NCI-H2029 treated with DMSO at 0.1 percent for 48 hours (cell line): ENCODE measurements at regions not wholly inside any gene's neighbourhood (a gene's known extent, or its start where the extent isn't known, plus 50 kb on each side); places are given as distances from the start of the nearest gene placed in this dataset.

ENCODE experiments used
- DNase-seq: peaks from one replicate; lab custom pipeline; 2025; lab: John Stamatoyannopoulos, UW

DNA sequence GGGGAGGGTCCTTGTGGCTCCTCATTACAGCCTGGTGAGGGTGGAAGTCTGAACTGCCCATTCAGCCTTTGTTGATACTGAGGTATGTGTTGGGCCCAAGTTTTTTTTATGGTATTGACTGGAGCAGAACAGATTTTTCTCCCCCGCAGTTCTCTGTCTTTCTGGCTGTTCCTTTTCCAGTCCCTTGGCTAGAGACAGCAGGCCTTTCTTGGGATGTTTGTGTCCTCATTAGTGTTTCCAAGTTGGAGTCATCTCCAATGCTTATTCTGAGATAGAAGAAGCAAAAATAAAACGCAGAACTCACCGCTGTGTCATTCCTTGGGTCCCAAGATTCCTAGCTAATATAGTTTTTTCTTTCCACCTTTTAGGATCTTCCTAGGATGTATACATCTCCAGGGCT is 193.3 kb downstream of the RAMP3 start:
- no peak for DNase-seq

DNA sequence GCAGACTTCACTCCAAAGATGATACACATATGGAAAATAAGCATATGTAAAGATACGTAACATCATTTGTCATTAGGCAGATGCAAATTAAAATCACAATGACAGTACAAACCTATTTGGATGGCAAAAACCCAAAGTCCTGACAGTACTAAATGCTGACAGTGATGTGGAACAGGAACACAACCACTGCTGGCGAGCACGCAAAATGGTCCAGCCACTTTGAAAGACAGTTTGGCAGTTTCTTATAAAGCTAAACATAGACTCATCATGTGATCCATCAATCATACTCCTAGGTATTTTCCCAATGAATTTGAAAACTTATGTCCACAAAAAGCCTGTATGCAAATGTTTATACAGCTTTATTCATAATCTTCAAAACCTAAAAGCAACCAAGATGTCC is 200.7 kb downstream of the RAMP3 start:
- DNase-seq, result no peak

DNA sequence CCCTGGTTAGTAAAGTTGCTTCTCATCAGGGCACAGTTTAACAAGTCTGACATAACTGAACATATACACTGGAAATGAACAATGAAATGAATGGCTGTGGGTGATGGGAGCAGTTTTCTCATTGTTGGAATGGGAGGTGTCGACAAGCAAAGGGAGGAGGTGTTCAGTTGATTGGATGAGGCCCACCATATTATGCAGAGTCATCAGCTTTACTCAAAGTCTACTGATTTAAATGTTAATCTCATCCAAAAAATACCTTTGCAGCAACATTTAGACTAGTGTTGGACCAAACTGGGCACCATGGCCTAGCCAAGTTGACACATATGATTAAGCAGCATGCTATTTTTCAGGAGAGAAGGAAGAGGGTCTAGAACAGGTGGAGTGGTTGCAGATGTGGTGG is 201.7 kb downstream of the RAMP3 start:
- no peak for DNase-seq

DNA sequence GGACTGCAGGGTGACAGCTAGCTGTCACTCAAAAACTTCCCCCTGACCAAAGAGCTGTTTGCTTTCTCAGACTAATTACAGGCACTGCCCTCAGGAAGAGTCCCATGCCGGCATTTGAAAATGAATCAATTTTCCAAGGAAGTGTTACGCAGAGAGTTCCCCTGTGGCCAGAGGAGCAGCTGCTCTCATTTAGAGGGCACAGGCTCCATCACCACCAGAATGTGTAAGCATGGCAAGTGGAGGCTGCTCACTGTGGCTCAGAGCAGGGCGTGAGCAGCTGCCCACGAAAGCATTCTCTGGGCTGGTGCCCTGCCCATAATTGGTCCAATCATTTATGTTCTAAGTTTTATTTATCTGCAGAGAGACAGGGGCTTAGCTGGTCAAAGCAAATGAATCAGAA is 202.2 kb downstream of the RAMP3 start:
- no peak for DNase-seq

DNA sequence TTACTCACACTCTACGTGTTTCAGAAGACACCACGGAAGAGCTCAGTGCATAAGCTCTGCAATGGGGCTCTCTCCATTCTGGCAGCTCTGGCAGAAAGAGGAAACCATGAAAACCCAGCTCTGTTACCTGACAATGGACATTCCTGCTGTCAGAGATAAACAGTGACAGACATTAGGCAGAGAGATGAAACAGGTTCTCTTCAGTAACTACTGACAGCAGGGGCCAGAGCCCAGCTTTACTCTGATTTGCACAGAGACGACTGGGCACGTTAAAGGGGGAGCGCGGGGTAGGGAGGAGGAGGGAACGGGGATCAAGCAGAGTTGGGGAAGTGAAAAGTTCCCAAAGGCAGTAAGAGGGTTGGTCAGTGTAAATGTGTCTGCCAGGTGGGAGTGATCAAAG is 206.1 kb downstream of the RAMP3 start:
- no peak for DNase-seq

DNA sequence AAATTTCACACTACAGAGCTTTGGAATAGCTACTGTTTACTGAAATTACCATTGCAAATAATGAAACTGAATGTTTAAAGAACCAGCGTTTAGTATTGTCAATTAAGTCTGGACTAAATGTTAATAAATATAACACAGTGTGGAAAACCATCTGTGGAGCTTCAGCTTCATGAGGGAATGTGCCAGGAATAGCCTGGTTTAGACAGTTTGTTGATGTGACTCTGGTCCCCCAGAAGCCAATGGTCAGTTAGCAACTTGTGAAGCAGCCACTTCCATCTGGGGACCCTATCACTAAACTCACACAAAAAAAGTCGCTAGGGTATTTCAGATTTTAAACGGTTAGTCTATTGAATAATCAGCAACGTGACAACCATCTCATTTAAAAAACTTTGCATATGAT is 207.8 kb downstream of the RAMP3 start:
- DNase-seq, result no peak

DNA sequence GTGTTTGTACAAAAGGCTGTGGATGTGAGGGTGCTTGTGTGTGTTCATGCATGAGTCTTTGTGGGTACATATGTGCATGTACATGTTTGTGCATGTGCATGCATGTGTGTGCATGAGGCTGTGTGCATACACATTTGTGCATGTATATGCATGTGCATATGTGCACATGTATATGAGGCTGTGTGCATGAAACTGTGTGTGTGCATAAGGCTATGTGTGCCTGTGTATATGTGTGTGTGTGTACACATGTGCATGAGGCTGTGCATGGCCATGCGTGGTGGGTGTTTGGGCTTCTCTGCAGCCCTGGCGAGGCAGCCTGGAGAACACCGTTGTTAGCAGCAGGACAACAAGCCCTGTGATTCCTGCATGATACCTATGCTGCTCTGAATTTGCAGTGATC is 207.7 kb upstream of the ADCY1 start:
- DNase-seq, result no peak

DNA sequence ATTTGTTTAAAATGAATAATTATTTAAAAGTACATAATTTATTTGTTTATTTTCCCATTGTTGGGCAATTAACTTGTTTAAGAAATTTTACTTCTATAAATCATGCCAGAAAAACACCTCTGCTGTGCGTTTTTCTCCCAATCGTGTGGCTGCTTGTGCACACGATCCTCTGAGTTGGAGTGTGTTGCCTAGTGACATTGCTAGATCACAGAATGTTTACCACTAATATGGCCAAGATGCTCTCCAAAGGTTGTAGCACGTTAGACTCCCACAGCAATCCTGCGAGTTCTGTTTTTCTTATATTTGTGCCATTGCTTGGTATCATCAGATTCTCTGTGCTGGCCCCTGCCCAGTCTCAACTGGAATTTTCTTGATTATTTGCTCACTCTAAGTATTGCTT is 207.1 kb upstream of the ADCY1 start:
- no peak for DNase-seq

DNA sequence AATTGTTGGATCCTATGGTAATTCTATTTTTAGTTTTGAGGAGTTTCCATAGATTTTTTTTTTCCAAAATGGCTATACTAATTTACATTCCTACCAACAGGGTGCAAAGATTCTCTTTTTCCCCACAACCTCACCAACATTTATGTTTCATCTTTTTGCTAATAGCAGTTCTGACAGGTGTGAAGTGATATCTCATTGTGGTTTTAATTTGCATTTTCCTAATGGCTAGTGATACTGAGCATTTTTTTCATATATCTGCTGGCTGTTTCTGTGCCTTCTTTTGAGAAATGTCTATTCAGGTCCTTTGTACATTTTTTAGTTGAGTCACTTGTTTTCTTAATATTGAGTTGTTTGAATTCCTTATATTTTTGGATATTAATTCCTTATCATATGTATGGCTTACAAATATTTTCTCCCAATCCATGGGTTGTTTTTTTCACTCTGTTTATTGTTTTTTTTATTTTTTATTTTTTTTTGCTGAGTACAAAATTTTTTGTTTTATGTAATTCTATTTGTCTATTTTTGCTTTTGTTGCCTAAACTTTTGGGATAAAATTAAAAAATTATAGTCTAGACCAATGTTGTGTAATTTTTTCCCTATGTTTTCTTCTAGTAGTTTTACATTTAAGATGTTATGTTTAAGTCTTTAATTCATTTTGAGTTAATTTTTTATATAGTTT is 205.9 kb upstream of the ADCY1 start:
- DNase-seq, result no peak

DNA sequence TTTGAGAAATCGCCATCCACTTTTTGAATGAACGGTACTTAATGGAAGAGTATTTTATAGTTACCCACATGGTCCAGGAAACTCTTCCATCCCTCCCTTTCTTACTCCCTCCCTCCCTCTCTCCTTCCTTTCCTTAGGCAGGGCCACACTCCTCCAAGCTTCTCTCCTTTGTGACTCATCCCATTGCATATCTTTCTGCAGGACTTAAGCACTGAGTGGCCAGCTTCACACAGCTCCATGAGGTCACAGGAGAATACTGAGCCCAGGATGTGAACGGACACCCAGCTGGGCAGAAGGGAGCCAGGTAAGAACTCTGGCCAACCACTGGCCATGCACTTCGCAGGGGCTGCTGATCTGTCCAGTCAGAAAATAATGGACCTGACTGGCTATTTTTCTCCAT is 189.7 kb upstream of the ADCY1 start:
- no peak for DNase-seq

DNA sequence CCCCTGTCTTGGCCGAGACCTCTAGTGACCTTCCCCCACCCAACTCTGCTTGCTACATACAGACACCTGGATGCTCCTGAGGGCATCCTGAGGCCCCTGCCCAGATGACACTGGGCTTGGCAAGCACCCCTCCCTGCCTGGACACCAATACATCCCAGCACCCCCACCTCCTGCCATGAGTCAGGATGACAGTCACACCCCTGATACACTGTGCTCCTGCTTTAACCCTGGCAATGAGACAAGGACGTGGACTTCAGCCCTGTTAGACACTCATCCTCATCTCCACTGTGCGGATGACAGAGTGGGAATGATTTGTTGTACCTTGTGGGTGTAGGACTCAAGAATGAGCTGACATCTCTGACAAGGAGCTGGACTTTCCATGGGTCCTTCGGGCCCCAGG is 186.3 kb upstream of the ADCY1 start:
- DNase-seq, result no peak

DNA sequence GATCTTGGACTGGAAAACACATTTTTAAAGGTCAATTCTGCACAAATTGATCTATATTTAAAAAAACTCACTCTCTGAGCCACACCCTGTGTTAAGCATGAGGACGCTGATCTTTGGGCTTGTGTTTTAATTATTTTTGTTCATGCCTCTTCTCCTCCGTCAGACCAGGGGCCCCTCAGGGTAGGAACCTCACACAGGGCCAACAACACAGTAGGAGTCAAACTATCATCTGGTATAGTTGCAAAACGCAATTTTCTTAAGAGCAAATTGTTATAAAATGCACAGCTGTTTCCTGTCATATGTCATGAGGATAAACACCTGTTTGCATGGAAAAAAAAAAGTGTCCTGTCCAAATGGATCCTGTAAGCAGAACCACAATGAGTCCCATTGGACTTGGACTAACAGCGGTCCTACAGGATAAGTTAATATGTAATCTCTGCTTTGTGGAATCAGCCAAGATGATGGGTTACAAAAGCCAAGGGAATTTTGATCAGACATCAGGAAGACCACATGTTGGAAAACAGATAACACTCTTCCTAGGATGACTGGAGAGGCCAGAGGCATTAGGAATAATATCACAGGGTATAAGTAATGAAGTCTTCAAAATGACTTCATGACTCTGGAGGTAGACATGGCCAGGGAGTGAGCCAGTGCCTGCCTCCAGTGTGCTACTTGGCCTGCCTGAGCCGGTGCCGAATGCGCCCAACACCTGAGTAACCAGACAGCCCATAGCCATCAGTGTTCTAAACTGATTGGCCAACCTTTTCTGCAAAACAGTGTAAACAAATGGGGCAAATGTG is 184.9 kb upstream of the ADCY1 start:
- no peak for DNase-seq

DNA sequence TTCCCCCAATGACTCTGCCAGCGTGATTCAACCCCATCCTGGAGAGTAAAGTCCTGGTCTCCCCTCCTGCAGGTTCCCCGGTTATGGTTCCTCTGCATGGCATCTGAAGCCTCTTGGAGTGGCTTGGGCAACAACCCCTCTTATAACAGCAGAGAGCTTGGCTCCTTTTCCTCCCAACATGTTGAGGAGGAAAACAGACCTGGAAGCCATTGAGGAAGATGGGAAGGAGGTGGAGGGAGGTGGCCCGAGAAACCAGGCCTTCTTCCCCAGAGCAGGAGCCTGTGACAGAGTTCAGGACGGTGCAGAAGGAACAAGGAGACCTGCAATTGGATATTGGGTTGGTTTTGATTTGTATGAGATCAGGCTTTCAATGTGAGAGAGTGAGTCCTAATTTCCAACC is 184.0 kb upstream of the ADCY1 start:
- DNase-seq, result no peak

DNA sequence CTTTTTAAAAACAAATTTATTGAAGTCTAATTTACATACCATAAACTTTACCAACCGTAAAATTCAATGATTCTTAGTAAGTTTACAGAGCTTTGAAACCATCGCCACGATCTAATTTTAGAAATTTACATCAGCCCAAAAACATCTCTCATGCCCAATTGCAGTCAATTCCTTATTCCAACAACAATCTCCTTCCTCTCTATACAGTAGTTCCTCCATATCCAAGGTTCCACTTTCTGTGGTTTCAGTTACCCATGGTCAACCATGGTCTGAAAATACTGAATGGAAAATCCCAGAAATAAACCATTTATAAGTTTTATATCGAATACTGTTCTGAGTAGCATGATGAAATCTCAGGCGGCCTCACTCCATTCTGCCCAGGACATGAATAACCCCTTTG is 183.4 kb upstream of the ADCY1 start:
- DNase-seq, result no peak

DNA sequence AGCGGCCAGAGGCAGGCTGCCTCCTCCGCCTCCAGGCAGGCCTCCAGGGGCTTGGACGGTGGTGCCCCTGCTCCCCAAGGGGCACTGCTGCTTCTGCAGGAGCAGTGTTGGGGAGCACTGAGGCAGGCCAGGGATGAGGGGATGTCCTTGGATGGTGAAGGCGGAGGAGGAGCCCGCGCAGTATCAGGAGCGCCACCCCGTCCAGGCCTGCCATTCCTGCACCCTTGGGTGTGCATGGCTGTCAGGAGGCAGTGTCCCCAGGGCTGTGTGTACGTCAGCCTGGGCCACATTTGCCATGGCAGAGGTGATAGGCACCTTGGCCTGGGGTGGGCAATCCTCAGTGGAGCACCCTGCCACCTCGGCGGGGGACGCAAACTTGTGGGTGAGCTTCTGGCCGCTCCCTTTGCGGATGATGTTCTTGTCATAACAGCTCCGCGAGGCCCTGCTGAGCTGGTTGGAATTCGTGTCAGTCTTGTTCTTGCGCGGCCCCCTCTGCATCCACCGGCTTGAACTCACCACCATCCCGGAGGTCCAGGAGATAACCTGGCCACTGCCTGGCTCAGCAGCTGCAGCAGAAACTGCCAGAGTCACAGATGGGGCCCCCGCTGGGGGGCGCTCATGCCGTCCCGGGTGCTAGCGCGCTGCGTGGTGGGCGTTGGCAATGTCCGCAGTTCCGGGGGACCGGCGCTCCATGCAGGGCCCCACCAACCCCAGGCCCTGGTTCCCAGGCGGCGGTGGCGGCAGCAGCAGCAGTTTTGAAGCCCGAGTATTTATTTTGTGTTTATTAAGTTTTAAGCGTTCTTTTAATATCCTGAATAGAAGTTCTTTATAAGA is 182.3 kb upstream of the ADCY1 start:
- no peak for DNase-seq

DNA sequence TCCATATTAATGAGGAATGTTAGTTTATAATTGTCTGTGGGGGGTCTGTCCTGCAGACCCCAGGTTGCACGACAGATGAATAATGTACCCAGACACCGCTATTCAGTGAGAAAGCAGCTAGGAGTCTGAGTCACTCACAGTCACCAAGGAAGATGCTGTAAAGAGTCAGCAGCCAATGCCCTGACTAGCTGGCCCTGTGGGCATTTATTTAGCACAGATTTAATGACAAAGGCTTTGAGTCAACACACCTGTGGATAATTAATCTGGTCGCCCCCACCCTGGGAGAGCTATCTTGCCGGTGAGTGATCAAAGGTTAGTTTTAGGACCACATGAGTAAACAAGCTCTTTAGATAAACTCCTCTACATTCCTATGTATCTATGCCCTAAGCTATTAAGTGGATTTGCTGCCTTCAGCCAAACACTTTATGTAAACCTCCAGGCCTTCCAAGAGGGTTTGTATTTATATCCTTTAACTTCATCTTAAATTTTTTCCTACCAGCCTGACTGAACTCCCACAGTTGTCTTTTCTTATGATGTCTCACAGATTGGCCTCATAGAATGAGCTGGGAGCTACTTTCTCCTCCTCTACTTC is 180.0 kb upstream of the ADCY1 start:
- DNase-seq, result no peak

DNA sequence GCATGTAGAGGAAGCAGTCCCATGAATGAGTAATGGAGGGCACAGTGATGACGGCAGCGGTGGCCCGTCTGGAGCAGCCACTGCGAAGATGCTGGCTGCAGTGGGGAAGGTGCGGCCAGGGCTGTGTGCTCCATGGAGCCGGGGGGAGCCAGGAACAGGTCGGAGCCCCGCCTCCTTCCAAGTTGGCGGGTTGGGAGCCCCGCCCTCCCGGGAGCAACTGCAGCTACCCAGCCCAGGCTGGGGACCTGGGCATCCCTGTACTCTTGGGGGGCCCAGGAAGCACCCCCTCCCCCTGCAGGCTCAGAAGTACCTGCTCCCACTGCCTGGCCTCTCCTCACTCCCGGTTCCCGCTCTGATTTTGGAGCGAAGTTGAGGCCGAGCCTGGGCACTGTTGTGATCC is 175.1 kb upstream of the ADCY1 start:
- no peak for DNase-seq

DNA sequence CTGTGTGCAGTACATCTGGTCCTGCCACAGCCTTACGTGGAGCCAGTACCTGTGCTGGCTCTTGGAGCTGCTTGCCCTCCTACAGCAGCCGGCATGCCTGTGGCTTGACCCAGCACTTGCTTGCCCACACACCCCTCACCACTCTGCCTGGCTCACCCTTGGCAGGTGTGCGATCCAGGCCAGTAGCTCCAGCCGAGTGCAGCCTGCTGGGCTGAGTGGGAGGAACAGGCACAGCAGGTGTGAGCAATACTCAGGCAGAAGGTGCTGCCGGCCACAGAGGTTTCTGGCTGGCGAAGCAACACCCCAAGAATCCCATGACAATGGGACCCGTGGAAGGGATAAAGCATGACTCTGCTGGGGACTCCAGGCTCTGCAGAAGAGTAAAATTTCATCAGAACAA is 173.5 kb upstream of the ADCY1 start:
- DNase-seq, result no peak

DNA sequence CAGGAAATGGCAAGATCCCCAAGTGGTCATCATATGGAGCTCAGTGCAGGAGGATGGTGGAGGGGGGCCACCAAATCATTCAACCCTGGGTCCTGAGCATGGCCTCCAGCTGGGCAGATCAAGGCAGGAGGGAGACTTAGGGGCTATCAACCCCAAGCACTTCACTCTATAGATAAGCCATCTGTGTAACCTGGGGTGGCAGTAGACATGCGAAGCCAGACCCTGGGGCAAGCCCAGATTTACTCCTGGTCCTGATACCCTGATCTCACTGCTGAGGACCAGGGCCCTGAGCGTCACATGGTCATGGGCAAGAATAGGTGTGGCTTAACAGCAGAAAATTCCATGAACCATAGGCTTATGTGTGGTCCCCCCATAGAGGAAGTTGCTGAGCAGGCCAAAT is 173.0 kb upstream of the ADCY1 start:
- DNase-seq, result no peak

DNA sequence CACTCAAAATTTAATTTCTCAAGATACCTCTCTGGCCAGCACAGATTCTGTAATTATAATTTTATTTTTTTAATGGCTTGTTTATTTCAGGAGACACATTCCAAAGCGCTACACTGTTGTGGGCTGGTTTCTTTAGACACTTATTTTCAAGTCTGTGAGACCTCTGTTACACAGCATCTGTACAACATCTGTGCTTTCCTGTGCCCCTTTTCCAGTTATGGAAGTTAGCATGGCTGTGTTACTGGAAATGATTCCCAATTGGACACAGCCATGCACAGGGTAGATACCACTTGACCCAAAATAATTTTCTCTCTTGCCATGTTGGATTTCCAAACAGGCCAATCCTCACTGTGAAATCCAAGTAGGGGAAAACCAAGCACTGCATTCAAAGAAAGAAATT is 172.3 kb upstream of the ADCY1 start:
- no peak for DNase-seq

DNA sequence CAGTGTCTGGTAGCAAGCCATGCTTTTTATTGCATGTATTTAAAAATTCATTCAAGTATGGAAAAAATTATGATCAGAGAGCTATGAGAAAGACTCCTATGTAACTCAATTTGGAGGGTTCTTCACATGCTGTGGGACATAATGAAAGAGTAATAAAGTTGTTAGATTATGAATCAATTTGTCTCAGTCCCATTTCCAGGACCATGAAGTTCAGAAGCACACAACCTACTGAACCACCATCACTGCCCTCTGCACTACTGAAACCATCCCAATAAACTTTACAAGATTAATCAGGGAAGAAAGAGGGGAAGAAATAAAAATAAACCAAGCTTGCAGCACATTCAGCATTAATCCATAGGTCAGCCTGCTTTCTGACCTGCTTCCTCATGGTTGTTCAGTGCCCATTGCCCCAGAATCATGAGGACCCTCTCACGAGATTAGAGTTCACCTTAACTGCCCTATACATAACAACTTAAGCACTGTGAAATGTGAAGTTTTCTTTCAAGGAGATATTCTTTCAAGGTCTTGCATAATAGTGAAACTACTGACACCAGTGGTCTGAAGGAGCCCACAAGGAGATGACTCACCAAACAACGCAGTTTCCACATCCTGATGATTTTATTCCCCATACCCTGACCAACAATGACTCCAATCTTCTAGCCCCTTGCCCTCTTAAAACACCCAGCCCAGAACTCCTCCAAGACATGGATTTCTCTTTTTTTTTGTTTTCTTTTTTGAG is 171.5 kb upstream of the ADCY1 start:
- DNase-seq, result no peak

DNA sequence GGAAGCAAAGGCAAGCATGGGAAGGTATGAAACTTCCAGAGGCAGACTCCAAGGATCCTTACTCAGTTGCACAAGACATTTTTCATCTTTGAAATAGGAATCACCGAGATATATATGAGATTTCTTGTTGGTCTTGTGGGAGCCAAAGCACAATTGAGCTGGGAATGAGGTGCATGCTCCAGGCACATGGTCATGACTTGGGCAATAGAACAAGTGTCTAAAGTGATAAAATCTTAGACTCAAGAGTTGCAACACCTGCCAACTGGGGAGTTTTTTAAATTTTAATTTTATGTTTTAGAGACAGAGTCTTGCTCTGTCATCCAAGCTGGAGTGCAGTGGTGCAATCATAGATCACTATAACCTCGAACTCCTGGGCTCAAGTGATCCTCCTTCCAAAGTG is 169.5 kb upstream of the ADCY1 start:
- no peak for DNase-seq
